ENCODE measurements at regions not wholly inside any gene's neighbourhood (a gene's known extent, or its start where the extent isn't known, plus 50 kb on each side); places are given as distances from the start of the nearest gene placed in this dataset.

GRCh38 chr10:32199714-32200394 lies 143.6 kb upstream of the KIF5B start:
- TF ChIP-seq POLR2AphosphoS5 (IDR thresholded peaks at IDR 0.05; ENCODE audit: borderline replicate concordance, low read depth, low read length) (no peak), EZH2 (IDR thresholded peaks at IDR 0.05) (no peak)
